C1 segment of cervical spinal cord (tissue), 14 donors: ENCODE measurements at regions not wholly inside any gene's neighbourhood (a gene's known extent, or its start where the extent isn't known, plus 50 kb on each side); places are given as distances from the start of the nearest gene placed in this dataset.
"Not testable (repeated sequence)": the region's sequence is repeated elsewhere in the genome, so short reads cannot be mapped to it uniquely, and the experiment has no call there.

Experiments used
- DNase-seq, 14 donors: peaks; one replicate each; lab custom pipeline; 2025; lab: John Stamatoyannopoulos, UW

- not testable (repeated sequence) for DNase-seq
These were observed 554.6 kb upstream of the LUZP2 start for GRCh38 chr11:23942117-23942815.

DNA sequence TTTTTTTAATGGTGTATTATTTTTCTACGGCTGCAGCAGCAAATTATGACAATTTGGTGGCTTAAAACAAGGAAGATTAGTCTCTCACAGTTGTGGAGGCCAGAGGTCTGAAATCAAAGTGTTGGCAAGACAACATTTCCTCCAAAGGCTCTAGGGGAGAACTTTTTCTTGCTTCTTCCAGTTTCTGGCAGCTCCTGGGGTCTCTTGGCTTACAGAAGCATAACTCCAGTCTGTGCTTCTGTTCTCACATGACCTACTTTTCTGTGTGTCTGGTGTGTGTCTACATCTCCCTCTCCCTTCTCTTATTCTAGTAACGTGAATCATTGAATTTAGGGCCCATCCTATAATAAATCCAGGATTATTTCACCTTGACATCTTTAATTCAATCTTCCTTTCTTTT lies 551.9 kb upstream of the LUZP2 start:
- no peak for DNase-seq

- DNase-seq = no peak
These were observed 549.0 kb upstream of the LUZP2 start for GRCh38 chr11:23947883-23948282.

DNA sequence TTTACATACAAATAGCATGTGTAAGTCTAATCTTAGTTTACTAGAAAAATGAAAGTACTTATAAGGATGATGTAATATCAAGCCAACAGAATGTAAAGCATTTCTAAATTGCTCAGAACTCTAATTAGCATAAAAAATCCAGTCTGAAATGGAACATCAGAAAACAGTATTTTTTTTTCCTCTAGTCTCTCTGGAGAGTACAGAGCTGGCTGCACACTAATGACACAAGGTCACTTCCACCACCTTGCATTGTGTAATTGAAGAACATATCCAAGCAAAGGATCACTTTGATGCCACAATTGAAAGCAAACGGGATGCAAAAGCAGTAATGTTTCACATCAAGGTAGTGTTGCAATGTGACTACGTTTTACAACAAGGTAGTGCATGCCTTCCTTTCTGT lies 548.0 kb upstream of the LUZP2 start:
- no peak for DNase-seq

- no peak for DNase-seq
These were observed 542.7 kb upstream of the LUZP2 start for GRCh38 chr11:23953951-23954710.

- DNase-seq = no peak
These were observed 542.1 kb upstream of the LUZP2 start for GRCh38 chr11:23954730-23955129.

DNA sequence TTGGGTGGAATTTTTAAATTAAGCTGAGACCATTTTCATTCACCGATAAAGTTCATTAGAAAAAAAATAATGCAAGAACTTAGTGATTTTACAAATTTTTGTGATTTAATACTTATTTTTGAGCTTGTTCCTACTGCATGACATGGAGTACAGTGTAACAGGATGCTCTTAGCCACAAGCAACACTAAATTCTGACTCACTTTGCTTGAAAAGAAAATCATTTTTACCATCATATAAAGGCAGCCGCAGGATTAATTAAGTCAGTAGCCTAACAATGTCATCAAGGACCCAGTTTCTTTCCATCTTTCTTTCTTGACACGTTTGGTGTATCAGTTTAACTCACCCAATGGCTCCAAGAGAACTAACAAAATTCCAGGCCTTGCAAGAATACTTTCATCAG lies 540.3 kb upstream of the LUZP2 start:
- DNase-seq = no peak

GRCh38 chr11:23957314-23957713 lies 539.5 kb upstream of the LUZP2 start:
- DNase-seq = no peak

DNA sequence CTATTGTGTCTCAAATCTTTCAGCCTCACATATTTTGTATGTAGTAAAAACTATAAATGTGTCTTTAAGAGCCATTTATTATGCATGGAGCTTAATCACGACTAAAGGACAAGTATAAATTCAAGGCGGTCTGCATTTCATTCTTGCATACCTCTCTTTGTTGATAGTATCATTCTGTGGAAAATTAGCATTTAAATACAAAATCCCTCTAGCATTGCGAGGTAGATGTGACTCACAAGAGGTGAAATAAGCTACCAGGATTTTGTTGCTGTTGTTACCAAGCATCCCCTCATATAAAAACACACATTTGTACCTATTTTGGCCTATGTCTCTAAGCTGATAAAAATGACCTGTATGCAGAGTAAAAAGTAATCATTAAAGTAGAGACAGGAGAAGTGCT lies 537.4 kb upstream of the LUZP2 start:
- DNase-seq = no peak

DNA sequence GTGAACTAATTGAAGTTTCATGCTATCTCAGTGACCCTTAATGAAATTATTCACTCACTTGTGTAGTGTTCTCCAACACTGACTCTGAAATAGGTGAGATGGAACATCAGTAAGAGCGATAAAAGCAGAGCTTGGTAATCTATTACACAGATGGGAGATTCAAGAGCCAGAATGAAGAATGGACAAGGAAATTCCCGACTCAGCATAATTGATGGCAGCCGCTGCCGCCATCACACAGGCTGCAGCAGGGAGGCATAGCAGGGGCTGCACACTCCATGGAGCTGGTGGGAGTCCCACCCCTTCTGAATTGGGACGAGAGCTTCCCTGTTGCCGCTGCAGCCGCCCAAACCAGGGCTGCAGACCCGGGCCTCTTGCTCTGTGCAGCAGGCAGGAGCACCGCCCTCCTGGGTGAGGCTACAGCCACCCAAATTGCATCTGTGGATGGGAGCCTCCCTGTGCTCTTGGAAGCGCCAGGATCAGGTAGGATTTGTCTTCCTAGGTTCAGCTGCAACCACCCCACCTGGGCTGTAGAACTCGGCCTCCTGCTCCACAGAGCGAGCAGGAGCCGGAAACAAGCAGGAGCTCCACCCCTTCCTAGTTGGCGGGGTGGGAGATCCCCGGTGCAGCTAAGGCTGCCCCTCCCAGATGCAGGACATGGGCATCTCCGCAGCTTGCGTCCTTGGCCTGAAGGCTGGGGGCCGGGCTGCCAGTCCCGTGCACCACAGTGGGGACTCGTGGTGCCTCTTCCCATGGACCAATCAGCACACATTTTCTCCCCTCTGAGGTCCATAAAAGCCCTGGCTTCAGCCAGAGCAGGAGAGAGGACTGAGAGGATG lies 535.1 kb upstream of the LUZP2 start:
- DNase-seq = no peak

DNA sequence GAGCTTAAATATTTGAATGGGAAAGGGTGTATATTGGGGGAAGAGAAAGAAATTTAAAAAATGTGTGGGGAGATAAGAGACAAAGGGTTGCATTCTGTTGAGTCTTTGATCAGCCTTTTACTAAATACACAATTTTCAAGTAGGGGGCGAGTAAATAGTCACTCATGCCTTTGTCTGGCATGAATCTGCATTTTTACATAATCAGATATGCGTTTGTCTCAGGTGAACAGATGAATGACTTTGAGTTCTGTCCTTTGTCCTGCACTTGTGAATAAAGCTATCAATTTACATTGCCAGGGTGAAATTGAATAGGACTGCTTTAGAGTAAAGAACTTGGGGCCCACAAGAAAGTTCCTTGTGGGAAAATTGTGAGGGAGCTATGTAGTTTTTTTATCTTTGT lies 523.6 kb upstream of the LUZP2 start:
- DNase-seq = no peak

GRCh38 chr11:23974051-23974450 lies 522.8 kb upstream of the LUZP2 start:
- DNase-seq = no peak

- no peak for DNase-seq
These were observed 522.3 kb upstream of the LUZP2 start for GRCh38 chr11:23974601-23975000.

DNA sequence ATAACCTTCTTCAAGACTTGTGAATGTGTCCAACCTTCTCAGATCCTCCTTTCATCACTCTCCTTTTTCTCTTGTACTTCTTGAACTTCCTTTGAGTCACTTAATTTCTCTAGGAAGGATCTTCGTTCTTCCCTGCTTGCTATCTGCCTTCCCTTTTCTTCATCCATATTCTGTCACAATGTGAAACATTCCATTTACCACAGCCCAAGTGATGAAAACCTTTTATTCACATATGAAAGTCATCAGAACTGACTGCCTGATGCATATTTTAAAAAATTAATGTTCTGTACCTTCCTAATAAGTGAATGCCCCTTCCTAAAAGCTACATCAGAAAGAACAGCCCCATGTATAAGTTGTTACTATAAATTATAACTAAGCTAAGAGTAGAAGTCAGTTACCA lies 520.4 kb upstream of the LUZP2 start:
- no peak for DNase-seq

- DNase-seq = no peak
These were observed 520.0 kb upstream of the LUZP2 start for GRCh38 chr11:23976841-23977271.

DNA sequence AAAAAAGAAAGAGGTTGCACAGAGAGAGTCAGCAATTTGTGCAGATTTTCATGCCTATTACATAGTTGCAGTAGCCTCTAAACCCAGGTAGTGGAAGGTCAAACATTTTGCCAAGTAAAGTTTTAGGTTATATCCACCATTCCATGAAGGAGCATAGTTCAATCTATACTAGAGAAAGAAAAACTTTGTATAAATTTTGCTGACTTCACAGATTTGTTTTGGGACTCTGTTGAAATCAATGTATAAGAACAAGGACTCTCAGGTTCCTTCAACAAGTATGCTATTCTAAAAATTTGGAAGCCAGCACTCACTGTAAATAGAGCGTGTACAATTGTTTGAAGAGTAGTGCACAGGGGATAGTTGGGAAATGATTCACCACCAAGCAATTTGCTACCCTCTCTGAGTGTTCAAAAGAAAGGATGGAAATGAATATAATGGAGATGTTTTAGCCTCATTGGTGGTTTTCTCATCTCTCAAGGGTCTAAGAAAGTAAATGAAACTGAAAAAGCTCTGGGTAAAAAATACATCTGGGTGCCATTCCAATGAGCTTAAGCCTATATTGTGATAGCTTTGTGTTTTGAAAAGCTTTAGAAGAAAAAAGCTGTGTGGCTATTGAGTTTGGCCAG lies 508.4 kb upstream of the LUZP2 start:
- no peak for DNase-seq

- no peak for DNase-seq
These were observed 506.3 kb upstream of the LUZP2 start for GRCh38 chr11:23990346-23991164.

GRCh38 chr11:23991165-23991539 lies 505.7 kb upstream of the LUZP2 start:
- no peak for DNase-seq

GRCh38 chr11:23995891-23996290 lies 501.0 kb upstream of the LUZP2 start:
- DNase-seq = no peak

DNA sequence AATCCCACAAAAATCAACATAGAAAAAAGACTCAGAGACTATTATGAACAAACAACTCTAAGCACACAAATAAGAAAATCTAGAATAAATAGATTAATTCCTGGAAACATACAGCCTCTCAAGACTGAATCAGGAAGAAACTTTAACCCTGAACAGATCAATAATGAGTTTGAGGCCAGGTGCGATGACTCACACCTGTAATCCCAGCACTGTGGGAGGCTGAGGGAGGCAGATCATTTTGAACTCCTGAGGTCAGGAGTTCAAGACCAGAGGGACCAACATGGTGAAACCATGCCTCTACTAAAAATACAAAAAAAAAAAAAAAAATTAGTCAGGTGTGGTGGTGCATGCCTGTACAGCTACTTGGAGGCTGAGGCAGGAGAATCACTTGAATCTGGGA lies 499.5 kb upstream of the LUZP2 start:
- DNase-seq = no peak

GRCh38 chr11:24005202-24005876 lies 491.5 kb upstream of the LUZP2 start:
- DNase-seq = no peak
